Left ventricle myocardium inferior (tissue), 1 donor: ENCODE measurements at regions not wholly inside any gene's neighbourhood (a gene's known extent, or its start where the extent isn't known, plus 50 kb on each side); places are given as distances from the start of the nearest gene placed in this dataset.
A peak's percentile ranks its signal among the peaks of the same experiment; 100 is the strongest.
"Not testable (repeated sequence)": the region's sequence is repeated elsewhere in the genome, so short reads cannot be mapped to it uniquely, and the experiment has no call there.

Source experiments
- DNase-seq: peaks from one replicate; pipeline ENCODE4 v3.0.0-alpha.2; 2020
- H3K27ac ChIP-seq: fragments of 200-600 bp; replicated peaks from 2 replicates; pipeline ENCODE4 v1.8.0; 2021
- H3K27me3 ChIP-seq: fragments of 200-600 bp; 2 replicates; pipeline ENCODE4 v1.8.0; 2021; ENCODE audit warnings: low read depth
- H3K36me3 ChIP-seq: fragments of 200-600 bp; 2 replicates; pipeline ENCODE4 v1.8.0; 2021
- H3K4me1 ChIP-seq: fragments of 200-600 bp; 2 replicates; pipeline ENCODE4 v1.8.0; 2021
- H3K4me3 ChIP-seq: fragments of 200-600 bp; 2 replicates; pipeline ENCODE4 v1.8.0; 2021; ENCODE audit warnings: mild to moderate bottlenecking, moderate library complexity
- H3K9me3 ChIP-seq: fragments of 200-600 bp; replicated peaks from 2 replicates; pipeline ENCODE4 v1.8.0; 2021
- intact Hi-C: fragments of 100-400 bp; cut with micrococcal nuclease; formaldehyde crosslinking; loops from one replicate; pipeline ENCODE4 v1.11.0; 2022
- TF ChIP-seq, protein P1 (sequence below): fragments of 200-600 bp; IDR thresholded peaks from 2 replicates; pipeline ENCODE4 v1.8.0; 2021; ENCODE audit warnings: antibody characterized with exemption, mild to moderate bottlenecking, borderline replicate concordance
- donor health status: DM: no; HTN: yes; CAD: no; lungs with severe emphysema.

- intact Hi-C loops = no loop called here
- peaks cover 8% of the 10 kb centered on the region for H3K36me3 ChIP-seq
- no peaks in the 10 kb centered on the region for H3K4me1 ChIP-seq
- no peak overlapping the region for H3K4me3 ChIP-seq
- peaks cover 96% of the 10 kb centered on the region for H3K9me3 ChIP-seq
- H3K27me3 ChIP-seq = no peaks in the 10 kb centered on the region
- no peak overlapping the region for H3K27ac ChIP-seq
- TF ChIP-seq, protein P1, sequence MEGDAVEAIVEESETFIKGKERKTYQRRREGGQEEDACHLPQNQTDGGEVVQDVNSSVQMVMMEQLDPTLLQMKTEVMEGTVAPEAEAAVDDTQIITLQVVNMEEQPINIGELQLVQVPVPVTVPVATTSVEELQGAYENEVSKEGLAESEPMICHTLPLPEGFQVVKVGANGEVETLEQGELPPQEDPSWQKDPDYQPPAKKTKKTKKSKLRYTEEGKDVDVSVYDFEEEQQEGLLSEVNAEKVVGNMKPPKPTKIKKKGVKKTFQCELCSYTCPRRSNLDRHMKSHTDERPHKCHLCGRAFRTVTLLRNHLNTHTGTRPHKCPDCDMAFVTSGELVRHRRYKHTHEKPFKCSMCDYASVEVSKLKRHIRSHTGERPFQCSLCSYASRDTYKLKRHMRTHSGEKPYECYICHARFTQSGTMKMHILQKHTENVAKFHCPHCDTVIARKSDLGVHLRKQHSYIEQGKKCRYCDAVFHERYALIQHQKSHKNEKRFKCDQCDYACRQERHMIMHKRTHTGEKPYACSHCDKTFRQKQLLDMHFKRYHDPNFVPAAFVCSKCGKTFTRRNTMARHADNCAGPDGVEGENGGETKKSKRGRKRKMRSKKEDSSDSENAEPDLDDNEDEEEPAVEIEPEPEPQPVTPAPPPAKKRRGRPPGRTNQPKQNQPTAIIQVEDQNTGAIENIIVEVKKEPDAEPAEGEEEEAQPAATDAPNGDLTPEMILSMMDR = no peak
- no peak for DNase-seq
Observed at GRCh38 chr2:31696068-31696467, 115.3 kb upstream of the SRD5A2 start.

DNA sequence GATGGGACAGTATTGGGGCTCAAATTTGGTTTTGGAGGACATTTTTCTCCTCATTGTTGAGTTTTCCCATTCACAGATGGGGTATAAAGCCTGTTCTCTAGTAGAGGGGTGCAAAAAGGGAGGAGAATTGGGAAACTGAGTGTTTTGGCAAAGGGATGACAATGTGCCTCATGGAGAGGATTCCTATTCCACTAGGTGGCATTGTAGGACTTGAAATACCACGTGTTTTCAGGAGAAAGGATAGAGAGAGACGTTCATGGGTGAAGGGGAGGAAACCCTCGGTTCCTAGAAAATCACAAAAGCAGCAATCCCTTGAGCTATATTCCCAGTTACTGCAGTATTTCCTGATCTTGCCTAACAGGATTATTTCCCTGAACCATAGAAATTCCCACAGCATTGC lies 113.7 kb upstream of the SRD5A2 start:
- Histone ChIP-seq H3K27me3 (no peaks in the 10 kb centered on the region), H3K9me3 (peaks cover 94% of the 10 kb centered on the region), H3K4me1 (no peaks in the 10 kb centered on the region), H3K4me3 (no peak overlapping the region), H3K36me3 (peaks cover 8% of the 10 kb centered on the region), H3K27ac (no peak overlapping the region)
- TF ChIP-seq, protein P1 = no peak
- no peak for DNase-seq
- intact Hi-C loops = no loop called here

- Histone ChIP-seq H3K4me1 (no peaks in the 10 kb centered on the region), H3K9me3 (peaks cover 94% of the 10 kb centered on the region), H3K4me3 (no peak overlapping the region), H3K36me3 (peaks cover 8% of the 10 kb centered on the region), H3K27me3 (no peaks in the 10 kb centered on the region), H3K27ac (no peak overlapping the region)
- intact Hi-C loops = no loop called here
- no peak for DNase-seq
- TF ChIP-seq, protein P1 = no peak
Observed at GRCh38 chr2:31693882-31694281, 113.1 kb upstream of the SRD5A2 start.

- H3K36me3 ChIP-seq = peaks cover 2% of the 10 kb centered on the region
- H3K27ac ChIP-seq = no peak overlapping the region
- intact Hi-C loops = no loop called here
- no peak overlapping the region for H3K4me3 ChIP-seq
- H3K4me1 ChIP-seq = no peaks in the 10 kb centered on the region
- DNase-seq = no peak
- TF ChIP-seq, protein P1 = peak; percentile 42
- peaks cover 58% of the 10 kb centered on the region for H3K9me3 ChIP-seq
- peaks cover 8% of the 10 kb centered on the region for H3K27me3 ChIP-seq
Observed at GRCh38 chr2:31688282-31688681, 107.5 kb upstream of the SRD5A2 start.

- DNase-seq, H3K4me3 ChIP-seq, H3K4me1 ChIP-seq, H3K27ac ChIP-seq, H3K27me3 ChIP-seq, H3K36me3 ChIP-seq, intact Hi-C loops: not testable (repeated sequence)
- peaks cover 50% of the 10 kb centered on the region for H3K9me3 ChIP-seq
Observed at GRCh38 chr2:31683506-31683905, 102.8 kb upstream of the SRD5A2 start.

DNA sequence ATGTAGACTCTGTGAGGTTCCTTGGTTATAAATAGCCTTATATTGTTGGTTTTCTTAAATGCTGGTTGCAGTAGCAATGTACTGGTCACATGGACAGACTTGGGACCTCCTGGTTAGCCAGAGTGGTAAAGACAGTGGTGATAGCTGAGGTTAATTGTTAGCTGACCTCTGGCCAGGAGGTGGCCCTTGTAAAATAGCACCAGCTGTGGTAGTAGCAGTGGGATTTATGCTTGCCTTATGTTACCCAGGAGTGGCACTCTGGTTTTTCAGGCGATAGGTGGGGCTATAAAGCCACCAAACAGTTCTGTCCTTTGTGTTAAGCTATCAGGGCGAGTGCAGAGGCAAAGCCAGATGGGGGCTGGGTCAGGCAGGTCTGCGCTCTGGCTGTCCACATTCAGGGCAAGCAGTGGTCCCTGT lies 94.8 kb upstream of the SRD5A2 start:
- Histone ChIP-seq H3K27me3 (no peaks in the 10 kb centered on the region), H3K27ac (no peak overlapping the region), H3K4me3 (no peak overlapping the region), H3K36me3 (no peaks in the 10 kb centered on the region), H3K4me1 (no peaks in the 10 kb centered on the region), H3K9me3 (peaks cover 87% of the 10 kb centered on the region)
- TF ChIP-seq, protein P1 = no peak
- no peak for DNase-seq
- intact Hi-C loops = no loop called here
